Mammary epithelial cell (primary cell): ENCODE measurements at regions not wholly inside any gene's neighbourhood (a gene's known extent, or its start where the extent isn't known, plus 50 kb on each side); places are given as distances from the start of the nearest gene placed in this dataset.

ENCODE experiments used
- EZH2 ChIP-seq: IDR thresholded peaks from 2 replicates; pipeline ENCODE4 v1.6.1; 2012; ENCODE audit warnings: low read length, inconsistent platforms, borderline replicate concordance
- TF ChIP-seq, protein P1 (sequence below), 2 donors: IDR thresholded peaks in 1 of 2; conservative IDR thresholded peaks in 1 of 2; 2 replicates each; pipeline ENCODE4 v1.5.1; 2011 to 2012; ENCODE audit warnings: inconsistent platforms in 2 of 2, low read length in 2 of 2, mild to moderate bottlenecking in 2 of 2, control low read depth in 1 of 2, low read depth in 1 of 2; ENCODE audit not compliant: insufficient read depth in 1 of 2; ENCODE audit errors: extremely low read depth in 1 of 2

DNA sequence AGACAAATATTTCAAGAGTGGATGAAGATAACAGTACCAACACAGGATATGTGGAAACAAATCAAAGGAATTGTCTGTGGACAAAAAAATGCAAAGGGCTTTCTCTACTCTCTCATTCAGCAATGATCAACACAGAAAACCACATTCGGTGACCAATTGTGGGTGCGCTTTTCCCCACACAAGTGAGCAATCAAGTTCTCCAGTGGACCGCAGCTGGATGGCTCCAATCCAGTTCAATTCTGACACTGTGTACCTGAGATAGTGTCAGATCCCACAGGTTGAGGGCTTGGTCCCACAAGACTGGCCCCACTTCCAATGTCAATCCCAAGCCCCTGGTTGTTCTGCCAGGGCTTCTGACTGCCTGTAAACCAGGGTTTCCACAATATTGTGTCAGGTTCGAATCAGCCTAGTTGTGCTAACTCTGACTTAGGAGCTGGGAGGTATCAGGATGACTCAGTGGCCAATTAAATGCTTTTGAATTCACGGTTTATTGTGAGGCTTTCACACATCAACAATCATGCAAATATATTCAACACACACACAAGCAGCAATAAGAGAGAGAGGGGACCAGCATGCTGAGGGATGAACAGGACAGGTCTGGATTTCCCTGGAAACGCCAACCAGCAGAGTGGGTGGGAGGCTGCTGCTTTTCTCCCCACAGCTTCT, 87.0 kb upstream of the BTG3 start:
- TF ChIP-seq, protein P1, sequence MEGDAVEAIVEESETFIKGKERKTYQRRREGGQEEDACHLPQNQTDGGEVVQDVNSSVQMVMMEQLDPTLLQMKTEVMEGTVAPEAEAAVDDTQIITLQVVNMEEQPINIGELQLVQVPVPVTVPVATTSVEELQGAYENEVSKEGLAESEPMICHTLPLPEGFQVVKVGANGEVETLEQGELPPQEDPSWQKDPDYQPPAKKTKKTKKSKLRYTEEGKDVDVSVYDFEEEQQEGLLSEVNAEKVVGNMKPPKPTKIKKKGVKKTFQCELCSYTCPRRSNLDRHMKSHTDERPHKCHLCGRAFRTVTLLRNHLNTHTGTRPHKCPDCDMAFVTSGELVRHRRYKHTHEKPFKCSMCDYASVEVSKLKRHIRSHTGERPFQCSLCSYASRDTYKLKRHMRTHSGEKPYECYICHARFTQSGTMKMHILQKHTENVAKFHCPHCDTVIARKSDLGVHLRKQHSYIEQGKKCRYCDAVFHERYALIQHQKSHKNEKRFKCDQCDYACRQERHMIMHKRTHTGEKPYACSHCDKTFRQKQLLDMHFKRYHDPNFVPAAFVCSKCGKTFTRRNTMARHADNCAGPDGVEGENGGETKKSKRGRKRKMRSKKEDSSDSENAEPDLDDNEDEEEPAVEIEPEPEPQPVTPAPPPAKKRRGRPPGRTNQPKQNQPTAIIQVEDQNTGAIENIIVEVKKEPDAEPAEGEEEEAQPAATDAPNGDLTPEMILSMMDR (conservative IDR thresholded peaks at IDR 0.05 in 1 of 2, IDR thresholded peaks at IDR 0.05 in 1 of 2; ENCODE audit: extremely low read depth in 1 of 2, insufficient read depth in 1 of 2, low read depth in 1 of 2, low read length in 2 of 2): no peak
- no peak for TF ChIP-seq EZH2
